Testis (tissue), 2 donors: ENCODE measurements at regions not wholly inside any gene's neighbourhood (a gene's known extent, or its start where the extent isn't known, plus 50 kb on each side); places are given as distances from the start of the nearest gene placed in this dataset.

Experiments used
- DNase-seq: peaks from one replicate; pipeline ENCODE4 v3.0.0-alpha.2; 2019
- H3K27ac ChIP-seq, 2 donors: fragments of 200-600 bp; sonication (generic); one replicate each; pipeline ENCODE4 v1.5.1; 2019
- H3K27me3 ChIP-seq: fragments of 200-600 bp; sonication (generic); one replicate; pipeline ENCODE4 v1.5.1; 2019
- H3K36me3 ChIP-seq: fragments of 200-600 bp; sonication (generic); one replicate; pipeline ENCODE4 v1.5.1; 2017; ENCODE audit warnings: low read depth; ENCODE audit errors: missing control alignments
- H3K4me1 ChIP-seq: fragments of 200-600 bp; sonication (generic); one replicate; pipeline ENCODE4 v1.5.1; 2019
- H3K4me3 ChIP-seq, 2 donors: fragments of 200-600 bp; sonication (generic); one replicate each; pipeline ENCODE4 v1.5.1; 2017 to 2019
- H3K9me3 ChIP-seq: fragments of 200-600 bp; sonication (generic); one replicate; pipeline ENCODE4 v1.5.1; 2017
- CTCF ChIP-seq, 3 experiments: fragments of 450-650 bp in 2 of 3; fragments of 200-600 bp in 1 of 3; sonication (generic) in 1 of 3; IDR thresholded peaks; one replicate each; pipeline ENCODE4 v1.5.1; 2016 to 2019; ENCODE audit warnings: antibody characterized with exemption in 3 of 3, mild to moderate bottlenecking in 2 of 3, moderate library complexity in 1 of 3
- POLR2A ChIP-seq: fragments of 450-650 bp; IDR thresholded peaks from one replicate; pipeline ENCODE4 v1.6.1; 2017; ENCODE audit warnings: antibody characterized with exemption, mild to moderate bottlenecking, moderate library complexity
- WGBS, 2 donors: methylation state at CpG; one replicate each; pipeline ENCODE4 v1.1.5; 2018; 5-methylcytosine and 5-hydroxymethylcytosine counted together
- intact Hi-C: fragments of 100-400 bp; cut with DNase I; formaldehyde crosslinking; loops from one replicate; pipeline ENCODE4 v1.15.1; 2023; ENCODE audit warnings: low total_unique reads
- small RNA-seq, 2 donors: library from RNA; depleted of rRNA; stranded (forward); fragments of <200 nt; gene quantifications; one replicate each; pipeline ENCODE3, GENCODE V24; 2016

DNA sequence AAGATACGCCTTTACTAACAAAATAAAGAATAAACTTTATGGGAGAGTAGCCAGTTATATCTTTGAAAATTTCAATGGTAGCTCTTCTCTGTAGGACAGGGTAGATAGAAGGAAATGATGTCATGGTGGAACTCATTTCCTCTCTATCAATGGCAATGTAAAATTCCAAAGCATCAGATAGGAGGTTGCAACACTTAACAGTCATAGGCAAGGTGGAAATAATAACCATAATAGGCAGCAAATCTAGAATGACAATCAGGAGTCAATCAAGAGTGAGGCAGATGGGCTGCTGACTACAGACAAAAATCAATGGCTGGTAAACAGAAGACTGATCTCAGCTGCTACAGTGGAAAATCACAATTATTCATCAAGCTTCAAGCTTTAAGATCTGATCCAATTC lies 53.9 kb upstream of the TET2 start:
- Histone ChIP-seq H3K9me3 (no peaks in the 10 kb centered on the region), H3K27me3 (no peaks in the 10 kb centered on the region), H3K4me3 (no peak overlapping the region), H3K4me1 (no peaks in the 10 kb centered on the region), H3K36me3 (no peaks in the 10 kb centered on the region), H3K27ac (no peak overlapping the region)
- WGBS, 2 donors: 76 to 77% methylated on average over 1 of the region's 1 CpG
- no peak for TF ChIP-seq CTCF (IDR thresholded peaks at IDR 0.05)
- no peak for TF ChIP-seq POLR2A
- intact Hi-C loops: no loop called here
- DNase-seq: no peak

DNA sequence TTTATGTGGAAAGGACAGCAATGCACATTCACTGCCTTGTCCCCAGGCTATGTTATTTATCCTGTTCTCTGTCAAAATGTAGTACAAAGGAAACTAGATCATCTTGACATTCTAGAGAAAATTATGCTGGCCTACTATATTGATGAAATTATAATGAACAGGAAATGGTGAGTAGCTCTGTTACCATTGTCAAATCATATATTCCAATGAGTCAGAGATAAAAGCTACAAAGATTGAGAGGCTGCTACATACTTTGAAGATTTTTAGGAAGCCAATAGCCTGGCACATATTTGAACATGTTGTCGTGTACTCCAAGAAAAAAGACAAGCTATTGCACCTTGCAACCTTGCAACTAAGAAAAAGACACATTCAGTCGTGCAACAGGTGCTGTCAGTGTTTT lies 52.7 kb upstream of the TET2 start:
- H3K27ac ChIP-seq: no peak overlapping the region
- TF ChIP-seq POLR2A (no peak), CTCF (IDR thresholded peaks at IDR 0.05) (no peak)
- intact Hi-C loops: no loop called here
- WGBS, 2 donors: 82 to 84% methylated on average over 2 of the region's 2 CpGs
- no peaks in the 10 kb centered on the region for H3K36me3 ChIP-seq
- no peaks in the 10 kb centered on the region for H3K27me3 ChIP-seq
- no peak for DNase-seq
- no peaks in the 10 kb centered on the region for H3K4me1 ChIP-seq
- H3K9me3 ChIP-seq: no peaks in the 10 kb centered on the region
- no peak overlapping the region for H3K4me3 ChIP-seq

Small RNA genes lying in the stretch of these regions (small RNA-seq; reads per million reads assigned to genes)
- gene AC096577.2 (0 reads per million in 2 donors), gene RNU6-351P (0 reads per million in 2 donors)
